Effector memory CD4-positive, alpha-beta T cell (primary cell): ENCODE measurements at regions not wholly inside any gene's neighbourhood (a gene's known extent, or its start where the extent isn't known, plus 50 kb on each side); places are given as distances from the start of the nearest gene placed in this dataset.

Experiments used
- DNase-seq, 3 donors: peaks; one replicate each; pipeline ENCODE4 v3.0.0-alpha.2; 2020
- H3K27ac ChIP-seq: 2 replicates; pipeline ENCODE4 v1.7.0; 2013; ENCODE audit warnings: mild to moderate bottlenecking, low read length, moderate library complexity; ENCODE audit not compliant: insufficient read depth, poor library complexity, severe bottlenecking
- H3K27me3 ChIP-seq: replicated peaks from 2 replicates; pipeline ENCODE4 v1.7.0; 2013; ENCODE audit warnings: mild to moderate bottlenecking, low read length; ENCODE audit not compliant: insufficient read depth, control insufficient read depth, poor library complexity, severe bottlenecking
- H3K36me3 ChIP-seq: 2 replicates; pipeline ENCODE4 v1.7.0; 2013; ENCODE audit warnings: mild to moderate bottlenecking, low read length, moderate library complexity; ENCODE audit not compliant: control insufficient read depth, insufficient read depth
- H3K4me1 ChIP-seq: 2 replicates; pipeline ENCODE4 v1.7.0; 2013; ENCODE audit warnings: low read length, mild to moderate bottlenecking; ENCODE audit not compliant: control insufficient read depth, insufficient read depth, poor library complexity, severe bottlenecking
- H3K4me3 ChIP-seq: 2 replicates; pipeline ENCODE4 v1.7.0; 2013; ENCODE audit warnings: low read length, low read depth, mild to moderate bottlenecking; ENCODE audit not compliant: insufficient read depth, poor library complexity, severe bottlenecking
- H3K9me3 ChIP-seq: 2 replicates; pipeline ENCODE4 v1.7.0; 2013; ENCODE audit warnings: mild to moderate bottlenecking, low read length, moderate library complexity; ENCODE audit not compliant: control insufficient read depth

GRCh38 chr7:145269418-145270161 lies 433.7 kb upstream of the TPK1 start:
- no peaks in the 10 kb centered on the region for H3K36me3 ChIP-seq
- H3K4me1 ChIP-seq = no peaks in the 10 kb centered on the region
- H3K4me3 ChIP-seq = no peak overlapping the region
- no peaks in the 10 kb centered on the region for H3K9me3 ChIP-seq
- H3K27ac ChIP-seq = no peak overlapping the region
- H3K27me3 ChIP-seq = no peaks in the 10 kb centered on the region
- DNase-seq = no peak

GRCh38 chr7:145265180-145265579 lies 429.3 kb upstream of the TPK1 start:
- Histone ChIP-seq H3K9me3 (no peaks in the 10 kb centered on the region), H3K27ac (no peak overlapping the region), H3K4me3 (no peak overlapping the region), H3K4me1 (no peaks in the 10 kb centered on the region), H3K27me3 (no peaks in the 10 kb centered on the region), H3K36me3 (no peaks in the 10 kb centered on the region)
- DNase-seq = no peak

- Histone ChIP-seq H3K4me3 (no peak overlapping the region), H3K27me3 (no peaks in the 10 kb centered on the region), H3K36me3 (no peaks in the 10 kb centered on the region), H3K9me3 (no peaks in the 10 kb centered on the region), H3K4me1 (no peaks in the 10 kb centered on the region), H3K27ac (no peak overlapping the region)
- no peak for DNase-seq
Observed at GRCh38 chr7:145263886-145264285, 428.0 kb upstream of the TPK1 start.

- Histone ChIP-seq H3K4me1 (no peaks in the 10 kb centered on the region), H3K9me3 (no peaks in the 10 kb centered on the region), H3K27ac (no peak overlapping the region), H3K36me3 (no peaks in the 10 kb centered on the region), H3K27me3 (no peaks in the 10 kb centered on the region), H3K4me3 (no peak overlapping the region)
- no peak for DNase-seq
Observed at GRCh38 chr7:145252031-145252430, 416.2 kb upstream of the TPK1 start.

- Histone ChIP-seq H3K4me3 (no peak overlapping the region), H3K27ac (no peak overlapping the region), H3K4me1 (no peaks in the 10 kb centered on the region), H3K9me3 (no peaks in the 10 kb centered on the region), H3K36me3 (no peaks in the 10 kb centered on the region), H3K27me3 (no peaks in the 10 kb centered on the region)
- no peak for DNase-seq
Observed at GRCh38 chr7:145224775-145225174, 388.9 kb upstream of the TPK1 start.

- no peaks in the 10 kb centered on the region for H3K27me3 ChIP-seq
- H3K27ac ChIP-seq = no peak overlapping the region
- H3K36me3 ChIP-seq = no peaks in the 10 kb centered on the region
Observed at GRCh38 chr7:145219461-145219860, 383.6 kb upstream of the TPK1 start.

GRCh38 chr7:145216866-145217265 lies 381.0 kb upstream of the TPK1 start:
- Histone ChIP-seq H3K4me3 (no peak overlapping the region), H3K27me3 (no peaks in the 10 kb centered on the region), H3K4me1 (no peaks in the 10 kb centered on the region), H3K27ac (no peak overlapping the region), H3K36me3 (no peaks in the 10 kb centered on the region), H3K9me3 (no peaks in the 10 kb centered on the region)
- DNase-seq = no peak

More at GRCh38 chr7:145219461-145219860, 383.6 kb upstream of the TPK1 start:
- no peak for DNase-seq
- Histone ChIP-seq H3K4me1 (no peaks in the 10 kb centered on the region), H3K4me3 (no peak overlapping the region), H3K9me3 (no peaks in the 10 kb centered on the region)

GRCh38 chr7:145212050-145212449 lies 376.2 kb upstream of the TPK1 start:
- Histone ChIP-seq H3K36me3 (no peaks in the 10 kb centered on the region), H3K27ac (no peak overlapping the region), H3K27me3 (no peaks in the 10 kb centered on the region), H3K9me3 (no peaks in the 10 kb centered on the region), H3K4me1 (no peaks in the 10 kb centered on the region), H3K4me3 (no peak overlapping the region)
- no peak for DNase-seq

- Histone ChIP-seq H3K36me3 (no peaks in the 10 kb centered on the region), H3K9me3 (no peaks in the 10 kb centered on the region), H3K27me3 (no peaks in the 10 kb centered on the region), H3K4me1 (no peaks in the 10 kb centered on the region), H3K4me3 (no peak overlapping the region), H3K27ac (no peak overlapping the region)
- no peak for DNase-seq
Observed at GRCh38 chr7:145211211-145211610, 375.4 kb upstream of the TPK1 start.

GRCh38 chr7:145193951-145194350 lies 358.1 kb upstream of the TPK1 start:
- H3K27me3 ChIP-seq = no peaks in the 10 kb centered on the region
- H3K4me3 ChIP-seq = no peak overlapping the region
- DNase-seq = no peak
- no peaks in the 10 kb centered on the region for H3K9me3 ChIP-seq
- H3K27ac ChIP-seq = no peak overlapping the region
- H3K4me1 ChIP-seq = no peaks in the 10 kb centered on the region
- no peaks in the 10 kb centered on the region for H3K36me3 ChIP-seq
